NB4 (cell line): ENCODE measurements at regions not wholly inside any gene's neighbourhood (a gene's known extent, or its start where the extent isn't known, plus 50 kb on each side); places are given as distances from the start of the nearest gene placed in this dataset.

Experiments used
- MAX ChIP-seq: IDR thresholded peaks from 2 replicates; pipeline ENCODE4 v1.6.1; 2011; ENCODE audit warnings: low read depth, low read length
- POLR2A ChIP-seq: IDR thresholded peaks from 2 replicates; pipeline ENCODE4 v1.6.1; 2011; ENCODE audit warnings: mild to moderate bottlenecking; ENCODE audit not compliant: insufficient read length; ENCODE audit errors: extremely low read depth
- TF ChIP-seq, protein P1 (sequence below): IDR thresholded peaks from one replicate; pipeline ENCODE4 v1.5.1; 2012; ENCODE audit warnings: low read depth, low read length

- TF ChIP-seq MAX (no peak), POLR2A (no peak)
- TF ChIP-seq, protein P1, sequence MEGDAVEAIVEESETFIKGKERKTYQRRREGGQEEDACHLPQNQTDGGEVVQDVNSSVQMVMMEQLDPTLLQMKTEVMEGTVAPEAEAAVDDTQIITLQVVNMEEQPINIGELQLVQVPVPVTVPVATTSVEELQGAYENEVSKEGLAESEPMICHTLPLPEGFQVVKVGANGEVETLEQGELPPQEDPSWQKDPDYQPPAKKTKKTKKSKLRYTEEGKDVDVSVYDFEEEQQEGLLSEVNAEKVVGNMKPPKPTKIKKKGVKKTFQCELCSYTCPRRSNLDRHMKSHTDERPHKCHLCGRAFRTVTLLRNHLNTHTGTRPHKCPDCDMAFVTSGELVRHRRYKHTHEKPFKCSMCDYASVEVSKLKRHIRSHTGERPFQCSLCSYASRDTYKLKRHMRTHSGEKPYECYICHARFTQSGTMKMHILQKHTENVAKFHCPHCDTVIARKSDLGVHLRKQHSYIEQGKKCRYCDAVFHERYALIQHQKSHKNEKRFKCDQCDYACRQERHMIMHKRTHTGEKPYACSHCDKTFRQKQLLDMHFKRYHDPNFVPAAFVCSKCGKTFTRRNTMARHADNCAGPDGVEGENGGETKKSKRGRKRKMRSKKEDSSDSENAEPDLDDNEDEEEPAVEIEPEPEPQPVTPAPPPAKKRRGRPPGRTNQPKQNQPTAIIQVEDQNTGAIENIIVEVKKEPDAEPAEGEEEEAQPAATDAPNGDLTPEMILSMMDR, result no peak
Observed at GRCh38 chr6:77038807-77039206, 424.5 kb downstream of the HTR1B start.
